NB4 (cell line): ENCODE measurements at regions not wholly inside any gene's neighbourhood (a gene's known extent, or its start where the extent isn't known, plus 50 kb on each side); places are given as distances from the start of the nearest gene placed in this dataset.

Experiments used
- POLR2A ChIP-seq: IDR thresholded peaks from 2 replicates; pipeline ENCODE4 v1.6.1; 2011; ENCODE audit warnings: mild to moderate bottlenecking; ENCODE audit not compliant: insufficient read length; ENCODE audit errors: extremely low read depth
- TF ChIP-seq, protein P1 (sequence below): IDR thresholded peaks from one replicate; pipeline ENCODE4 v1.5.1; 2012; ENCODE audit warnings: low read depth, low read length
- TF ChIP-seq, protein P2 (sequence below): IDR thresholded peaks from 2 replicates; pipeline ENCODE4 v1.6.1; 2011; ENCODE audit warnings: low read depth, low read length

DNA sequence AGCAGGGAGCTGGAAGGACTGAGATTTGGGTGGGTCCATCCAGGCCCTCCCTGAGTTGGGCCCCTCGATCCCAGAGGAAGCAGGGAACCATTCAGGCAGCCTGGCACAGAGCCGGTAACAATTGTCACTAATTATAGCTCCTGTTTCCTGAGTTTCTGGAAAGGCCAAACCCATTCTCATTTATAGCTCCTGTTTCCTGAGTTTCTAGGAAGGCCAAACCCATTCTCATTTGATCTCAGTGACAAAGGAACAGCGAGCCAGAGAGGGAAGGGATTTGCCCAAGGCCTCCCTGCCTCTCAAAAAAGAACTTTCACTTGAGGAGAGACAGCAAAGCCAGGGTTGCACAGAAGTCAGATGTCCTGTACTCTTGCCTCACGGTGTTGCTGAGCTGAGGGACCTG is 521.9 kb downstream of the TYW1 start:
- TF ChIP-seq POLR2A = no peak
- TF ChIP-seq, protein P1, sequence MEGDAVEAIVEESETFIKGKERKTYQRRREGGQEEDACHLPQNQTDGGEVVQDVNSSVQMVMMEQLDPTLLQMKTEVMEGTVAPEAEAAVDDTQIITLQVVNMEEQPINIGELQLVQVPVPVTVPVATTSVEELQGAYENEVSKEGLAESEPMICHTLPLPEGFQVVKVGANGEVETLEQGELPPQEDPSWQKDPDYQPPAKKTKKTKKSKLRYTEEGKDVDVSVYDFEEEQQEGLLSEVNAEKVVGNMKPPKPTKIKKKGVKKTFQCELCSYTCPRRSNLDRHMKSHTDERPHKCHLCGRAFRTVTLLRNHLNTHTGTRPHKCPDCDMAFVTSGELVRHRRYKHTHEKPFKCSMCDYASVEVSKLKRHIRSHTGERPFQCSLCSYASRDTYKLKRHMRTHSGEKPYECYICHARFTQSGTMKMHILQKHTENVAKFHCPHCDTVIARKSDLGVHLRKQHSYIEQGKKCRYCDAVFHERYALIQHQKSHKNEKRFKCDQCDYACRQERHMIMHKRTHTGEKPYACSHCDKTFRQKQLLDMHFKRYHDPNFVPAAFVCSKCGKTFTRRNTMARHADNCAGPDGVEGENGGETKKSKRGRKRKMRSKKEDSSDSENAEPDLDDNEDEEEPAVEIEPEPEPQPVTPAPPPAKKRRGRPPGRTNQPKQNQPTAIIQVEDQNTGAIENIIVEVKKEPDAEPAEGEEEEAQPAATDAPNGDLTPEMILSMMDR = no peak
- TF ChIP-seq, protein P2, sequence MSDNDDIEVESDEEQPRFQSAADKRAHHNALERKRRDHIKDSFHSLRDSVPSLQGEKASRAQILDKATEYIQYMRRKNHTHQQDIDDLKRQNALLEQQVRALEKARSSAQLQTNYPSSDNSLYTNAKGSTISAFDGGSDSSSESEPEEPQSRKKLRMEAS = no peak
